GM21381 (cell line): ENCODE measurements at regions not wholly inside any gene's neighbourhood (a gene's known extent, or its start where the extent isn't known, plus 50 kb on each side); places are given as distances from the start of the nearest gene placed in this dataset.
A peak's percentile ranks its signal among the peaks of the same experiment; 100 is the strongest.
"Not testable (repeated sequence)": the region's sequence is repeated elsewhere in the genome, so short reads cannot be mapped to it uniquely, and the experiment has no call there.

Source experiments
- ATAC-seq: cut with Tn5 transposase; IDR thresholded peaks from one replicate; pipeline ENCODE4 v1.9.1; 2021; ENCODE audit warnings: mild to moderate bottlenecking, moderate library complexity; ENCODE audit not compliant: unreplicated experiment

DNA sequence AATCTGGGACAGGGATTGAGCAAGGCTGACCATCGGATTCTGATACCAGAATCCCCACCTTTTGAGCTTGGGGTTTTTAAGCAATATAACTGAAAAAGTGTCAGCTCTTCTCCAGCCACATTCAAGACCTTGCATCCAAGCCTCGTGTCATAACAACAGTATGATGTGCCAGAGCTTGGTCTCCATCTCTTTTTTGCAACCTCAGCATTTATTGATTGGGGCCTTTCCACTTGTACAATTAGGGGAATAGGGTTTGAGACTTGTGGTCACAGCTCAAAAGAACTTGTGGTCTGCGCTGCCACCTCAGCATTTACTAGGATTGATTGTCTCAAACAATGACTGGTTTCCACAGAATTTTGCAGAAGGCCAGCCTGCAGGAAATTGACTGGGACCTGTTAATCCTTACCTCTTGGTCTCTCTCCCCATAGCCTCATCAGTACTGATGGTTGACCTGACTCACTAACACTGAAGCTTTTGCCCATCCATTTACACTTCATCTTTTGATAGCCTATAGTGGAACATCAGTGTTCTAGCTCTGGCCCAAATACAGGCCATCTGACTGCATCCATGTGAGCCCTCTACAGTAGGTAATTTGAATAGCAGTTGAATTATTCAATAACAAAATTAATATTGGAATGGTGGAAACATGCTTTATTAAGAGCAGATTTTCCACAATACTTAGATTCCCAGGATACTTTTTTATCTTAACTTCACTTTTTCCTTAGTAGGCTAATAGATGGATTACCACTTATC, 381.6 kb upstream of the PRR16 start:
- no peak for ATAC-seq

- ATAC-seq, result no peak
These were observed 380.1 kb upstream of the PRR16 start for GRCh38 chr5:120083851-120084542.

GRCh38 chr5:120084543-120084870, 379.6 kb upstream of the PRR16 start:
- ATAC-seq, result no peak

DNA sequence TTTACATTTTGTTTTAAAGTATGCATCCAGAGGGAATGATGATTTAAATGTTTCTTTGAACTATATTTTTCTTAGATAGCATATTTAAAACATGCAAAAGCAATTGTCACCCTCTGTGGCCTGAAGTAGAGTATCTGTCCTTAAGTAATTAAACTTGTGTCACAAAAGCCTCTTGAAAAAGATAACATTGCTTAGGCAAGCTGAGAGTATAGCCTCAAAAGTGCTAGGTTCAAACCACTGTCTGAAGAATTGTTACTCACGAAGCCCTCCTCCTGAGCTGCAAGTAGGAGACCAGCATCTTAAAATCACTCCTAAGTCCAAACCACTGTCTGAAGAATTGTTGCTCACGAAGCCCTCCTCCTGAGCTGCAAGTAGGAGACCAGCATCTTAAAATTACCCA, 378.0 kb upstream of the PRR16 start:
- ATAC-seq, result no peak

GRCh38 chr5:120088412-120088811, 375.7 kb upstream of the PRR16 start:
- ATAC-seq, result no peak

- no peak for ATAC-seq
These were observed 375.3 kb upstream of the PRR16 start for GRCh38 chr5:120088836-120089235.

GRCh38 chr5:120091376-120091948, 372.6 kb upstream of the PRR16 start:
- ATAC-seq, result no peak

DNA sequence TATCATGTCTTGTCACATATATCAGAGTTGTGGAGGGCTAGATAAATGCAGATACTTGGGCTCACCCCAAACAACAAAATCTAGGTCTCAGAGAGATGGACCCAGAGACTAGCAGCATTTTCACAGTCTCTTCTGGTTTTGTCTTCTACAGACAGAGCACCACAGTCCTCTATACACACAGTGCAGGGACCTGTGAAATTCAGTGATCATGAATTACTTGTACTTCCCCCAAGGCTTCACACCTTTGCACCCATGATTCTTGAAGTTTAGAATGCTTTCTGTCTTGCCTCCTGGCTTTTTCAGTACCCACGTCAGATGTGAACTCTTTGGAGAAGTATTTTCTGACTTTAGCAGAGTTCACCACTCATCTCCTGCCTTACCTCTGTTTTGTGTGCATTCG, 371.5 kb upstream of the PRR16 start:
- ATAC-seq, result no peak

DNA sequence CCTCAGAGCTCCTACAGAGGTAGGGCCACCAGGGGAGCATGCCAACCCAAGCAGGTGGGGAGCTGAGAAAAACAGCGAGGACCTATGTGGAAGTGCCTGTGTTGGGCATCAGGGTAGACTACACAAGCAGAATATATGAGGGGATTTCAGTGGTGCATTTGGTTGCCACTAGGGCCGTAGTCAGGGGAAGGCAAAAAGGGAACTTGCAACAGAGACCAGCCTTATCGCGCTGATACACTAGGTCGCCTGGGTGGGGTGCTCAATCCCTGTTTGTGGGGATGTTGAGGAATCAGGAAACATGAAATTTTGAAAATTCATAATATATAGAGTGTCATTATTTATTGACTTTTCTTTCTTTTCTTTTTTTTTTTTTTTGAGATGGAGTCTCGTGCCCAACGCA, 370.9 kb upstream of the PRR16 start:
- ATAC-seq, result no peak

DNA sequence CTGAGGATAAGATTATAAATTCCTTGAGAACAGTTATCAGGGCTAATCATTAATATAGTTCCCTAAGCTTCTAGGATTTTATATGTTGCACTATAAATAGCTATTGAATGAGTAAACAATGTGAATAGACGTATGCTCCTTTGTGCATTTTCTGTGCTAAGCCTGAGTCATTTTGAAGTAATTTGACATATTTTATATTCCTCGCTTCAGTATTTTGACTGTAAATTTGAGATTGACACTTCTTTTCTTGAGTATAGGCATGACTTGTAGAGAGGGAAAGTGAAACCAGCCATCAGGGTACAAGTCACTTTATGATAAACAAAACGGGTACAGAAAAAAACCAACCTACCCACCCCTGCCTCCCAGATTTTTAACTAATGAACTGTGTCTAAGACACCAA, 367.7 kb upstream of the PRR16 start:
- peak; percentile 49 for ATAC-seq

DNA sequence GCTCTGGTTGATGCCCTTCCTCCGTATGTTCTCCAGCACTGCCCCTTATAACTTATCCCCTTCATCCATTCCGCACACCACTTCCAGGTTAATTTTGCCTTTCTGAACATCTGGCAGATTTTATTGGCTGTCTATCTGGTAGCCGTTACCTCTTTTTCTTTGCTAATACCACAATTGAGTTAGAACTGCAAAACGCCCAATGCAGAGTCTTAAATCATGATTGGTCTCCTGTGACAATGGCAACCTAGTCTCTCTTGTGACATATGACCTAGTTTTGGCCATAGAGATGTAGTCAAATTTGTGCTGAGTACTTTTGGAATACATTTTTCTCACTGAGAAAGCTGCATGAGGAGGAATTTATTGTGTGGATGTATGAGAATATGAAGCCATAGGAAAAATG, 365.7 kb upstream of the PRR16 start:
- ATAC-seq, result no peak

DNA sequence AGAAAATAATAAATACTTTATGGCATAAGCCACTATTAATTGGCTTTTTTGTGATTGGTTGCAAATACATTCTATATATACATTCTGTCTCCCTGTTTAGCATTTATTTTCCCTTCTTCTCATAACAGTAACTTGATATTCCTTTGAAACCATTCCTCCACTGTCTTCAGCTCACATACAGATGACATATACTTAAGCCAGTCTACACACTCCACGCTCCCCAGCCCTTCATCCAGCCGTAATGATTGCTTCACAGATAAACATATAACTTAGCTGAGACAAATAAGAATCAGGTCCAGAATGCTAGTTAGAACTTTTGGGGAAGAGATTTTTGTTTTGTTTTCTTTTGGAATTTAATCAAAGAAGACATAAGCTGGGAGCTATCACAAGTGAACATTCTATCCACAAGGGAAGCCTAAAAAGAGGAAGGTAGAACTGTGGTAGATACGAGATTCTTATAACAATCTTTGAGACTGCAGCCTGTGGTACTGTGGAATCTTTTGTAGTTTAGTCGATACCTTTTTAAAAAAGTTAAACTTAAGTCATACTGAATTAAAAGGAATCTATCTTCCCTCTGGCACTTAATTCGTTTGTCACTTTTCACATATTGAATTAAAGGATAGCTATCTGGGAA, 365.1 kb upstream of the PRR16 start:
- no peak for ATAC-seq

GRCh38 chr5:120101771-120102170, 362.3 kb upstream of the PRR16 start:
- no peak for ATAC-seq

GRCh38 chr5:120103495-120103894, 360.6 kb upstream of the PRR16 start:
- ATAC-seq, result no peak

DNA sequence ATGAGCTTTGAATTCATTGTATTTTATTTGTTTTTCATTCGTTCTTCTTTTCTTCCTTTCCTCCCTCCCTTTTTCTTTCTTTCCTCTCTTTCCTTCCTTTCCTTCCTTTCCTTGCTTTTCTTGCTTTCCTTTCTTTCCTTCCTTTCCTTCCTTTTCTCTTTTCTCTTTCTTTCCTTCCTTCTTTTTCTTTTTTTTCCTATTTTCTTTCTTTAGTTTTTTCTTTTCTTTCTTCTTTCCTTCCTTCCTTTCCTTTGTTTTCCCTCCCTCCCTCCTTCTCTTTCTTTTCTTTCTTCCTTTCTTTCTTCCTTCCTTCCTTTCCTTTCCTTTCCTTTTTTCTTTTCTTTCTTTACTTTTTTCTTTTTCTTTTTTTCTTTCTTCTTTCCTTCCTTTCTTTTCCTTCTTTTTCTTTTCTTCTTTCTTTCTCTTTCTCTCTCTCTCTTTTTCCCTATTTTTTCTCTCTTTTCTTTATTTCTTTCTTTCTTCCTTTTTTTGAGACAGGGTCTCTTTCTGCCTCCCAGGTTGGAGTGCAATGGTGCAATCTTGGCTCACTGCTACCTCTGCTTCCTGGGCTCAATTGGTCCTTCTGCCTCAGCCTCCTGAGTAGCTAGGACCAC, 357.1 kb upstream of the PRR16 start:
- ATAC-seq, result no peak

DNA sequence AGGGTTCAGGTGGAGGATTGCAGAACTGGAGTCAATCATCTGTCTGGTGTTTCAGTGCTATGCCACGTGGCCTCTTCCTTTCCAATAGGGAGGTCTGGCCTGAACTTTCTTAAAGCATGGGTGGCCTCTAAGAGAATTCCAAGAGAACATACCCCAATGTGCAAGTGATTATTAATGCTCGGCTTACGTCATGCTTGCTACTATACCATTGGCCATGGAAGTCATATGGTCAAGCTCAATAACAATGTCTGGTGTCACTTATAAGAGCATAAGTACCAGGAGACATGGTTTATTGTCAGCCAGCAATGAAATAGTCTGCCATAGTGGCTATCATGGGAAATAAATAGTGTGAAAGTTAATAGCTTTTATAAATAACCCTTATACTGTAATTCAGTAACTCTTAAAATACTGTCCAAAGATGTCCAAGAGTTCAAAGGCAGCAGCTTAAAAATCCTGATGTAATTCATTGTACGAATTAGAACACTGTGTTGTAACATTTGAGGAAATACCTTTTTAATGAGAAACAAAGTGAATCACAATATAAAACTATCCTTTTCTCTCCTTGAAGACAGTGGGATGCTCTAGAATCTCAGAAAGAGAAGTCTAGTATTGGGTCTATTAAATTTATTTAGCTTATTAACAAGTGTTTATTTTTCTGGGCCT, 355.4 kb upstream of the PRR16 start:
- no peak for ATAC-seq

DNA sequence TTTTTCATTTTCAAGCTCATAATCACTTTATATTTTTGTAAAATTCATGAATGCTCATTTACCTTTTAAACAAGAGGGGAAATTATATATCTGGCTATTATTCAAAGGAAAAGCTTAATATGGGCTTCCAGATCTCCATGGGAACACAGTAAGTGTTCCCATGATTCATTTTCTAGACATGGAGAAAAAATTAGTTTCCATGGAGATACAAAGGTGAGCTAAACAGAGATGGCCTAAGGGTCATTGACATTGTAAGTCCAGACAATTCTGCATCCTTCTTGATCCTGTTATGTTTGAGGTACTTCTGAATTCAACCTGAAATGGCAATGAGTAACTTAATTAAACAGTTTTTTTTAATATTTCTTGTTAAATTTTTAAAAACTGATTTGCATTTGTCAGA, 341.4 kb upstream of the PRR16 start:
- no peak for ATAC-seq

GRCh38 chr5:120124031-120124430, 340.1 kb upstream of the PRR16 start:
- ATAC-seq, result no peak

DNA sequence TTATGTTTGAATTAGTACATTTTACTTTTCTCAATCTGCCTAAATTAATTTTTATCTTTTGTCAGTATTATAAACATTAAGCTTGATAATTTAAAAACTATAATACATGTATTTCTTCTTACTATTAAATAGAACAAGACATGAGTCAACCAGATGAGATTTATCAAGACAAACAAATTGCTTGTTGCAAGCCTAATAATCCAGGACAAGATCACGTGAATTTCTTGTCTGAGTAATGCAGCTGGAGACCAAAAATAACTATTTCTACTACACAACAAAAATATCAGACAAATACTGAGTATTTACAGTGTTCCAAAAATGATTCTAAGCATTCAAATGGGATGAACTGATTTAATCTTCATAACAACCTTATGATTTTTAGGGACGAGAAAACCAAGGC, 339.1 kb upstream of the PRR16 start:
- no peak for ATAC-seq

- not testable (repeated sequence) for ATAC-seq
These were observed 331.8 kb upstream of the PRR16 start for GRCh38 chr5:120132347-120132746.

GRCh38 chr5:120134944-120135343, 329.2 kb upstream of the PRR16 start:
- no peak for ATAC-seq
